ENCODE measurements at regions not wholly inside any gene's neighbourhood (a gene's known extent, or its start where the extent isn't known, plus 50 kb on each side); places are given as distances from the start of the nearest gene placed in this dataset.
A peak's percentile ranks its signal among the peaks of the same experiment; 100 is the strongest.

GRCh38 chr3:178437236-178437635 is 99.0 kb upstream of the KCNMB2 start:
- no peak for FAIRE-seq
- no peak overlapping the region for H3K27ac ChIP-seq (ENCODE audit: extremely low read length, insufficient read depth, low read length)
- no peak for ATAC-seq
- no peaks in the 10 kb centered on the region for H3K9me3 ChIP-seq (ENCODE audit: low read length)
- DNase-seq (ENCODE audit: low spot score), result no peak
- H3K36me3 ChIP-seq (replicated peaks in 1 of 2; ENCODE audit: control insufficient read depth in 1 of 2, insufficient read depth in 2 of 2, low read length in 2 of 2), result no peaks in the 10 kb centered on the region
- H3K4me2 ChIP-seq (ENCODE audit: low read depth, low read length), result no peak overlapping the region
- 39% methylated on average over 5 of the region's 5 CpGs for WGBS (ENCODE audit: low lambda C conversion rate)
- no peak overlapping the region for H3K9ac ChIP-seq (ENCODE audit: insufficient read depth, low read depth, low read length)
- no peaks in the 10 kb centered on the region for H3K4me1 ChIP-seq (ENCODE audit: insufficient read depth, low read length)
- H4K20me1 ChIP-seq (ENCODE audit: insufficient read depth, low read length), result no peaks in the 10 kb centered on the region
- intact Hi-C loops (cut with micrococcal nuclease; ENCODE audit: unreplicated experiment) (loop anchor here (10.0 kb wide), 1 partner anchor 328 kb away; no protein-coding TSS in a partner anchor), in situ Hi-C loops (cut with HindIII; ENCODE audit: extremely low pct_ligation_motif_present, low pct_unique_long_range_greater_than_20kb) (loop anchor here (10.0 to 25.0 kb wide), 2 partner anchors 528 to 875 kb away; partner anchors contain the start of gene ZNF639)
- no peak overlapping the region for H2AFZ ChIP-seq (ENCODE audit: low read length)
- CTCF ChIA-PET (ENCODE audit: low intra/inter-chr PET ratio, low total read pairs), result interaction anchor here (1.5 kb wide), 1 partner anchor 529 kb away, joined by 7 read pairs; no protein-coding TSS in a partner anchor
- no TSS peak for BruUV-seq (replicated peaks)
- no peaks in the 10 kb centered on the region for H3K27me3 ChIP-seq (ENCODE audit: control insufficient read depth in 1 of 2, insufficient read depth in 2 of 2, low read length in 2 of 2)
- no peak overlapping the region for H3K4me3 ChIP-seq (replicated peaks in 1 of 3; ENCODE audit: insufficient read depth in 1 of 3, low read depth in 2 of 3, low read length in 3 of 3)
- POLR2A ChIA-PET, result no interaction called here
- TF ChIP-seq ZNF746 (CRISPR knock-in tag; IDR thresholded peaks at IDR 0.05) (no peak), MATR3 (CRISPR knock-in tag; IDR thresholded peaks at IDR 0.05) (no peak)
- H3K79me2 ChIP-seq (ENCODE audit: insufficient read depth, low read length), result no peaks in the 10 kb centered on the region

DNA sequence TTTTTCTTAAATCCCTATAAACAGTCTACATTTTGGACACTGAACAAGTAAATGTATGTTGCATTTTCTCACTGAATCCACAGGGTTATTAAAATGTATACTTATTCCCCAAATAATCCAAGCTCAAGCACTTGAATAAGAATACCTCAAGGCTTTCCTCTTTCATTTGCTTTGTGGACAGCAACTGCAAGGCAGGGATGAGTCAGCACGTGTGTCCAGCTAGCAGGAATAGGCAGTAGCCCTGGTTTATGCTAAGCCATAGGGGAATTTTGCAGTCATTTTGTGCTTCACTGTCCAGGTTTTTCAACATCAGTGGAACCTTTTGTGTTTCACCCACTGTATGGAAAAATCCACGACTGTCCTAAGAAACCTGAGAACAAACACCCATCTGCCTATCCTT is 96.7 kb upstream of the KCNMB2 start:
- ChIA-PET POLR2A (no interaction called here), CTCF (ENCODE audit: low intra/inter-chr PET ratio, low total read pairs) (no interaction called here)
- Histone ChIP-seq H3K4me3 (replicated peaks in 1 of 3; ENCODE audit: insufficient read depth in 1 of 3, low read depth in 2 of 3, low read length in 3 of 3) (no peak overlapping the region), H3K79me2 (ENCODE audit: insufficient read depth, low read length) (no peaks in the 10 kb centered on the region), H3K9me3 (ENCODE audit: low read length) (no peaks in the 10 kb centered on the region), H3K27ac (ENCODE audit: extremely low read length, insufficient read depth, low read length) (no peak overlapping the region), H3K36me3 (replicated peaks in 1 of 2; ENCODE audit: control insufficient read depth in 1 of 2, insufficient read depth in 2 of 2, low read length in 2 of 2) (no peaks in the 10 kb centered on the region), H3K27me3 (ENCODE audit: control insufficient read depth in 1 of 2, insufficient read depth in 2 of 2, low read length in 2 of 2) (no peaks in the 10 kb centered on the region), H3K9ac (ENCODE audit: insufficient read depth, low read depth, low read length) (no peak overlapping the region), H2AFZ (ENCODE audit: low read length) (no peak overlapping the region), H4K20me1 (ENCODE audit: insufficient read depth, low read length) (no peaks in the 10 kb centered on the region), H3K4me1 (ENCODE audit: insufficient read depth, low read length) (no peaks in the 10 kb centered on the region), H3K4me2 (ENCODE audit: low read depth, low read length) (no peak overlapping the region)
- in situ Hi-C loops (cut with HindIII; ENCODE audit: extremely low pct_ligation_motif_present, low pct_unique_long_range_greater_than_20kb) (loop anchor here (10.0 to 25.0 kb wide), 2 partner anchors 525 to 873 kb away; partner anchors contain the start of gene ZNF639), intact Hi-C loops (cut with micrococcal nuclease; ENCODE audit: unreplicated experiment) (loop anchor here (10.0 kb wide), 1 partner anchor 325 kb away; no protein-coding TSS in a partner anchor)
- ATAC-seq (peak; percentile 46; the same call in 1 of the 3 replicates), FAIRE-seq (no peak), DNase-seq (ENCODE audit: low spot score) (no peak)
- WGBS (ENCODE audit: low lambda C conversion rate), result 3% methylated on average over 2 of the region's 2 CpGs
- BruUV-seq (replicated peaks), result no TSS peak
- TF ChIP-seq NFE2 (CRISPR knock-in tag; IDR thresholded peaks at IDR 0.05), result peak; percentile 71; the same call in 1 of the 2 replicates
- peak; percentile 61 for TF ChIP-seq FOSL2 (CRISPR knock-in tag; IDR thresholded peaks at IDR 0.05)
- TF ChIP-seq POLR2AphosphoS2 (IDR thresholded peaks at IDR 0.05; ENCODE audit: low read depth, low read length), result no peak
